Smooth muscle cell of the brain vasculature (primary cell): ENCODE measurements at regions not wholly inside any gene's neighbourhood (a gene's known extent, or its start where the extent isn't known, plus 50 kb on each side); places are given as distances from the start of the nearest gene placed in this dataset.

Experiments
- DNase-seq: peaks from one replicate; pipeline ENCODE4 v3.0.0-alpha.2; 2012; ENCODE audit warnings: low read depth, low spot score

- DNase-seq = no peak
These were observed 691.3 kb downstream of the SORCS1 start for GRCh38 chr10:106473129-106473685.

GRCh38 chr10:106467506-106467905 is 697.0 kb downstream of the SORCS1 start:
- DNase-seq = no peak

- no peak for DNase-seq
These were observed 707.0 kb downstream of the SORCS1 start for GRCh38 chr10:106457522-106457921.

GRCh38 chr10:106454233-106454632 is 710.3 kb downstream of the SORCS1 start:
- DNase-seq = no peak

GRCh38 chr10:106450966-106451365 is 713.5 kb downstream of the SORCS1 start:
- DNase-seq = no peak

GRCh38 chr10:106446920-106447319 is 717.6 kb downstream of the SORCS1 start:
- DNase-seq = no peak

GRCh38 chr10:106442223-106442622 is 722.3 kb downstream of the SORCS1 start:
- DNase-seq = no peak

- DNase-seq = no peak
These were observed 723.7 kb downstream of the SORCS1 start for GRCh38 chr10:106440767-106441166.

GRCh38 chr10:106440355-106440754 is 724.2 kb downstream of the SORCS1 start:
- no peak for DNase-seq

GRCh38 chr10:106439366-106439765 is 725.1 kb downstream of the SORCS1 start:
- DNase-seq = no peak

- DNase-seq = no peak
These were observed 726.1 kb downstream of the SORCS1 start for GRCh38 chr10:106438386-106438785.

- DNase-seq = no peak
These were observed 728.3 kb downstream of the SORCS1 start for GRCh38 chr10:106436123-106436715.

GRCh38 chr10:106435081-106435480 is 729.4 kb downstream of the SORCS1 start:
- no peak for DNase-seq

- no peak for DNase-seq
These were observed 739.5 kb downstream of the SORCS1 start for GRCh38 chr10:106424981-106425380.

GRCh38 chr10:106424054-106424453 is 740.5 kb downstream of the SORCS1 start:
- no peak for DNase-seq

GRCh38 chr10:106410331-106410730 is 754.2 kb downstream of the SORCS1 start:
- no peak for DNase-seq

GRCh38 chr10:106405141-106405540 is 759.4 kb downstream of the SORCS1 start:
- no peak for DNase-seq

GRCh38 chr10:106402458-106402857 is 762.0 kb downstream of the SORCS1 start:
- no peak for DNase-seq

GRCh38 chr10:106401967-106402366 is 762.5 kb downstream of the SORCS1 start:
- DNase-seq = no peak

GRCh38 chr10:106401161-106401560 is 763.3 kb downstream of the SORCS1 start:
- no peak for DNase-seq

- DNase-seq = no peak
These were observed 765.4 kb downstream of the SORCS1 start for GRCh38 chr10:106399112-106399511.

- no peak for DNase-seq
These were observed 768.3 kb downstream of the SORCS1 start for GRCh38 chr10:106396192-106396591.

- DNase-seq = no peak
These were observed 769.3 kb downstream of the SORCS1 start for GRCh38 chr10:106395041-106395749.
